Retinal pigment epithelial cell (primary cell): ENCODE measurements at regions not wholly inside any gene's neighbourhood (a gene's known extent, or its start where the extent isn't known, plus 50 kb on each side); places are given as distances from the start of the nearest gene placed in this dataset.

Experiments used
- DNase-seq: peaks from one replicate; pipeline ENCODE4 v3.0.0-alpha.2; 2010; ENCODE audit warnings: low read depth
- H3K4me3 ChIP-seq: 2 replicates; pipeline ENCODE4 v1.5.1; 2011; ENCODE audit warnings: mild to moderate bottlenecking, low read length, control low read depth, moderate library complexity
- CTCF ChIP-seq: conservative IDR thresholded peaks from 2 replicates; pipeline ENCODE4 v1.5.1; 2011; ENCODE audit warnings: low read depth, low read length, control low read depth, inconsistent platforms

- no peak for TF ChIP-seq CTCF
- H3K4me3 ChIP-seq, result no peak overlapping the region
- no peak for DNase-seq
Observed at GRCh38 chr20:6575912-6576401, 191.5 kb upstream of the BMP2 start.

GRCh38 chr20:6566821-6567220 lies 200.7 kb upstream of the BMP2 start:
- no peak for TF ChIP-seq CTCF
- no peak overlapping the region for H3K4me3 ChIP-seq
- no peak for DNase-seq

- TF ChIP-seq CTCF, result no peak
- DNase-seq, result peak; percentile 68
- no peak overlapping the region for H3K4me3 ChIP-seq
Observed at GRCh38 chr20:6562111-6562510, 205.4 kb upstream of the BMP2 start.

GRCh38 chr20:6560978-6561377 lies 206.5 kb upstream of the BMP2 start:
- TF ChIP-seq CTCF, result no peak
- no peak overlapping the region for H3K4me3 ChIP-seq
- DNase-seq, result no peak

- no peak for TF ChIP-seq CTCF
- H3K4me3 ChIP-seq, result no peak overlapping the region
- no peak for DNase-seq
Observed at GRCh38 chr20:6559791-6560190, 207.7 kb upstream of the BMP2 start.

- peak; percentile 46 for TF ChIP-seq CTCF
Observed at GRCh38 chr20:6558341-6558740, 209.1 kb upstream of the BMP2 start.

GRCh38 chr20:6533761-6534479 lies 233.6 kb upstream of the BMP2 start:
- peak; percentile 83 for DNase-seq
- H3K4me3 ChIP-seq, result peak overlapping the region; percentile 50
- TF ChIP-seq CTCF, result no peak

More at GRCh38 chr20:6558341-6558740, 209.1 kb upstream of the BMP2 start:
- no peak overlapping the region for H3K4me3 ChIP-seq
- DNase-seq, result no peak
